Neural cell (in vitro differentiated cells): ENCODE measurements at regions not wholly inside any gene's neighbourhood (a gene's known extent, or its start where the extent isn't known, plus 50 kb on each side); places are given as distances from the start of the nearest gene placed in this dataset.

Experiments used
- H2AFZ ChIP-seq: fragments of 200-600, 300-800 bp; sonication (generic), shearing (Covaris generic); 2 replicates; pipeline ENCODE4 v1.6.0; 2014; ENCODE audit warnings: low read depth, mild to moderate bottlenecking, antibody characterized with exemption, low read length, moderate library complexity
- H3F3A ChIP-seq: fragments of 200-600 bp; shearing (Covaris generic); 2 replicates; pipeline ENCODE4 v1.6.1; 2016; ENCODE audit warnings: mild to moderate bottlenecking, moderate library complexity, mixed read lengths, antibody characterized with exemption, low read length; ENCODE audit not compliant: insufficient read depth, poor library complexity, severe bottlenecking
- H3K27ac ChIP-seq: fragments of 200-600, 300-800 bp; sonication (generic), shearing (Covaris generic); 2 replicates; pipeline ENCODE4 v1.5.1; 2014; ENCODE audit warnings: mild to moderate bottlenecking, low read length, moderate library complexity
- H3K27me3 ChIP-seq: fragments of 300-800, 200-600 bp; sonication (generic), shearing (Covaris generic); 2 replicates; pipeline ENCODE4 v1.6.0; 2014; ENCODE audit warnings: mild to moderate bottlenecking, low read depth, low read length, moderate library complexity; ENCODE audit not compliant: insufficient read depth
- H3K36me3 ChIP-seq: fragments of 300-800, 200-600 bp; sonication (generic), shearing (Covaris generic); 2 replicates; pipeline ENCODE4 v1.5.1; 2014; ENCODE audit warnings: mild to moderate bottlenecking, antibody characterized with exemption, low read length, moderate library complexity; ENCODE audit not compliant: insufficient read depth
- H3K4me2 ChIP-seq: fragments of 300-800, 200-600 bp; sonication (generic), shearing (Covaris generic); 2 replicates; pipeline ENCODE4 v1.6.0; 2014; ENCODE audit warnings: mild to moderate bottlenecking, low read length
- H3K4me3 ChIP-seq: fragments of 300-800, 200-600 bp; sonication (generic), shearing (Covaris generic); 2 replicates; pipeline ENCODE4 v1.5.1; 2014; ENCODE audit warnings: mild to moderate bottlenecking, low read length, moderate library complexity
- H3K79me2 ChIP-seq: fragments of 200-600 bp; shearing (Covaris generic); replicated peaks from 2 replicates; pipeline ENCODE4 v1.6.0; 2014; ENCODE audit warnings: mild to moderate bottlenecking, low read length, moderate library complexity; ENCODE audit not compliant: insufficient read depth
- H3K9ac ChIP-seq: fragments of 300-800, 200-600 bp; sonication (generic), shearing (Covaris generic); 2 replicates; pipeline ENCODE4 v1.6.1; 2016; ENCODE audit warnings: mild to moderate bottlenecking, low read length, mixed read lengths
- H3K9me2 ChIP-seq: fragments of 200-600 bp; shearing (Covaris generic); 2 replicates; pipeline ENCODE4 v1.6.1; 2016; ENCODE audit warnings: mild to moderate bottlenecking, low read length, mixed read lengths; ENCODE audit not compliant: insufficient read depth
- H3K9me3 ChIP-seq: fragments of 200-600, 300-800 bp; sonication (generic), shearing (Covaris generic); 2 replicates; pipeline ENCODE4 v1.6.1; 2016; ENCODE audit warnings: mild to moderate bottlenecking, mixed run types, low read length, moderate library complexity, mixed read lengths
- H4K20me1 ChIP-seq: fragments of 200-600 bp; shearing (Covaris generic); 2 replicates; pipeline ENCODE4 v1.6.1; 2016; ENCODE audit warnings: mild to moderate bottlenecking, mixed run types; ENCODE audit not compliant: insufficient read depth
- EP300 ChIP-seq: fragments of 450-650 bp; conservative IDR thresholded peaks from 2 replicates; pipeline ENCODE4 v1.6.1; 2014; ENCODE audit warnings: antibody characterized with exemption, mild to moderate bottlenecking, moderate library complexity; ENCODE audit not compliant: poor library complexity, severe bottlenecking
- EZH2 ChIP-seq: fragments of 200-600, 300-800 bp; shearing (Covaris generic), sonication (generic); IDR thresholded peaks from 2 replicates; pipeline ENCODE4 v1.6.1; 2014; ENCODE audit warnings: antibody characterized with exemption, low read length, borderline replicate concordance, mild to moderate bottlenecking; ENCODE audit not compliant: insufficient read depth, poor library complexity, severe bottlenecking
- MXI1 ChIP-seq: fragments of 450-650 bp; conservative IDR thresholded peaks from 2 replicates; pipeline ENCODE4 v1.6.1; 2014; ENCODE audit warnings: antibody characterized with exemption, mild to moderate bottlenecking; ENCODE audit not compliant: poor library complexity, severe bottlenecking
- POLR2AphosphoS5 ChIP-seq: IDR thresholded peaks from 2 replicates; pipeline ENCODE4 v1.6.1; 2012
- RAD21 ChIP-seq: fragments of 450-650 bp; conservative IDR thresholded peaks from 2 replicates; pipeline ENCODE4 v1.6.1; 2014; ENCODE audit warnings: antibody characterized with exemption, mild to moderate bottlenecking, moderate library complexity
- REST ChIP-seq: IDR thresholded peaks from 2 replicates; pipeline ENCODE4 v1.6.1; 2012; ENCODE audit warnings: borderline replicate concordance
- SMC3 ChIP-seq: fragments of 450-650 bp; conservative IDR thresholded peaks from 2 replicates; pipeline ENCODE4 v1.6.1; 2014; ENCODE audit warnings: antibody characterized with exemption, mild to moderate bottlenecking, moderate library complexity; ENCODE audit not compliant: poor library complexity
- TAF1 ChIP-seq: IDR thresholded peaks from 2 replicates; pipeline ENCODE4 v1.6.1; 2012; ENCODE audit warnings: low read depth
- TF ChIP-seq, protein P1 (sequence below): fragments of 450-650 bp; IDR thresholded peaks from 2 replicates; pipeline ENCODE4 v1.5.1; 2014; ENCODE audit warnings: antibody characterized with exemption, mild to moderate bottlenecking, moderate library complexity; ENCODE audit not compliant: poor library complexity, severe bottlenecking

- H4K20me1 ChIP-seq, result no peaks in the 10 kb centered on the region
- no peaks in the 10 kb centered on the region for H3K9me3 ChIP-seq
- TF ChIP-seq SMC3, result no peak
- no peak for TF ChIP-seq TAF1
- no peak for TF ChIP-seq MXI1
- TF ChIP-seq EP300, result no peak
- no peak for TF ChIP-seq POLR2AphosphoS5
- TF ChIP-seq REST, result no peak
- no peaks in the 10 kb centered on the region for H3K27me3 ChIP-seq
- no peak overlapping the region for H3K4me3 ChIP-seq
- H3K9ac ChIP-seq, result no peak overlapping the region
- H3K27ac ChIP-seq, result no peak overlapping the region
- H3K9me2 ChIP-seq, result no peaks in the 10 kb centered on the region
- H3K4me2 ChIP-seq, result no peak overlapping the region
- peaks cover 48% of the 10 kb centered on the region for H3K79me2 ChIP-seq
- no peak overlapping the region for H2AFZ ChIP-seq
- H3K36me3 ChIP-seq, result no peaks in the 10 kb centered on the region
- no peaks in the 10 kb centered on the region for H3F3A ChIP-seq
Measured at GRCh38 chr6:138559143-138559542, 59.8 kb upstream of the NHSL1 start.

DNA sequence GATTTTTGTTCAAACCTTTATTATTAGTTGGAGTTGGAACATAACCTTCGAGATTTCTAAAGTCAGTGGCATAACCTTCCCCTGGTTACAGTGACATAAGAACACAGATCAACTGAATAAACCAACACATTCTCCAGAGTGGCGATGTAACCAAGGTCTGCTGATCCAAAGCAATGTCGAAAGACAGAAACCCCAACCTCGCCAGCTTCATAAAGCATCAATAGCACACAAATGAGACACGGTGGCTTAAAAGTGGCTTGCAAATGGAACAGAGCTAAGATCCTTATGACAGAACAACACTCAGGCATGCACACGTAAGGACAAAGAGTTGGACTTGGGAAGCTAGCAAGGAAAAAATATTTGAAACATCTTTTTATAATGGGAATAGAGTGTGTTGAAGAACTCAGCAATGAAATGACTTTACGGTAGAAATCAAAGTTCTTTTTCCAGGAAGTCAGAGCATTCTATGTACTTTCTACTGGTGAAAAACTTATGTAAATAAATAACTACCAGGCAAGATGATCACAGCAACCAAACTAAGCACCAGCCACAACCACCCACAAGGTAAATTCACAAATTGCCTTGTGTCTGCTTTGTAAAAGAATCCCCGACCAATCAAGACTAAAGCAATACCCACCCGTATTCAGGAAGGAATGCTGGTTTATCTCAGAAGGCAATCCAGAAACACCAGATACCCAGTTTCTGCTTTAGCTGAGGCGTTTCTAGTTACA is 61.0 kb upstream of the NHSL1 start:
- H3K9me2 ChIP-seq, result no peaks in the 10 kb centered on the region
- H3K27me3 ChIP-seq, result no peaks in the 10 kb centered on the region
- no peaks in the 10 kb centered on the region for H3F3A ChIP-seq
- no peaks in the 10 kb centered on the region for H3K36me3 ChIP-seq
- TF ChIP-seq TAF1 (no peak), SMC3 (no peak), EP300 (no peak), REST (no peak), EZH2 (no peak), POLR2AphosphoS5 (no peak), RAD21 (no peak), MXI1 (no peak)
- TF ChIP-seq, protein P1, sequence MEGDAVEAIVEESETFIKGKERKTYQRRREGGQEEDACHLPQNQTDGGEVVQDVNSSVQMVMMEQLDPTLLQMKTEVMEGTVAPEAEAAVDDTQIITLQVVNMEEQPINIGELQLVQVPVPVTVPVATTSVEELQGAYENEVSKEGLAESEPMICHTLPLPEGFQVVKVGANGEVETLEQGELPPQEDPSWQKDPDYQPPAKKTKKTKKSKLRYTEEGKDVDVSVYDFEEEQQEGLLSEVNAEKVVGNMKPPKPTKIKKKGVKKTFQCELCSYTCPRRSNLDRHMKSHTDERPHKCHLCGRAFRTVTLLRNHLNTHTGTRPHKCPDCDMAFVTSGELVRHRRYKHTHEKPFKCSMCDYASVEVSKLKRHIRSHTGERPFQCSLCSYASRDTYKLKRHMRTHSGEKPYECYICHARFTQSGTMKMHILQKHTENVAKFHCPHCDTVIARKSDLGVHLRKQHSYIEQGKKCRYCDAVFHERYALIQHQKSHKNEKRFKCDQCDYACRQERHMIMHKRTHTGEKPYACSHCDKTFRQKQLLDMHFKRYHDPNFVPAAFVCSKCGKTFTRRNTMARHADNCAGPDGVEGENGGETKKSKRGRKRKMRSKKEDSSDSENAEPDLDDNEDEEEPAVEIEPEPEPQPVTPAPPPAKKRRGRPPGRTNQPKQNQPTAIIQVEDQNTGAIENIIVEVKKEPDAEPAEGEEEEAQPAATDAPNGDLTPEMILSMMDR, result no peak
- H3K9me3 ChIP-seq, result no peaks in the 10 kb centered on the region
- no peaks in the 10 kb centered on the region for H4K20me1 ChIP-seq
- H2AFZ ChIP-seq, result no peak overlapping the region
- peaks cover 46% of the 10 kb centered on the region for H3K79me2 ChIP-seq
- H3K9ac ChIP-seq, result no peak overlapping the region
- no peak overlapping the region for H3K27ac ChIP-seq
- H3K4me2 ChIP-seq, result no peak overlapping the region
- no peak overlapping the region for H3K4me3 ChIP-seq
